GM12864 (cell line): ENCODE measurements at regions not wholly inside any gene's neighbourhood (a gene's known extent, or its start where the extent isn't known, plus 50 kb on each side); places are given as distances from the start of the nearest gene placed in this dataset.

Experiments
- DNase-seq: peaks from one replicate; pipeline ENCODE4 v3.0.0-alpha.2; 2011; ENCODE audit warnings: low read depth
- H3K4me3 ChIP-seq: 2 replicates; pipeline ENCODE4 v1.5.1; 2011; ENCODE audit warnings: mild to moderate bottlenecking, low read depth, low read length, control low read depth
- CTCF ChIP-seq: IDR thresholded peaks from 2 replicates; pipeline ENCODE4 v1.5.1; 2011; ENCODE audit warnings: low read depth, mild to moderate bottlenecking, moderate library complexity, low read length, control low read depth, inconsistent platforms; ENCODE audit errors: missing control alignments

- DNase-seq: no peak
- TF ChIP-seq CTCF: no peak
- H3K4me3 ChIP-seq: no peak overlapping the region
Observed at GRCh38 chr18:37997695-37998094, 432.1 kb upstream of the CELF4 start.

DNA sequence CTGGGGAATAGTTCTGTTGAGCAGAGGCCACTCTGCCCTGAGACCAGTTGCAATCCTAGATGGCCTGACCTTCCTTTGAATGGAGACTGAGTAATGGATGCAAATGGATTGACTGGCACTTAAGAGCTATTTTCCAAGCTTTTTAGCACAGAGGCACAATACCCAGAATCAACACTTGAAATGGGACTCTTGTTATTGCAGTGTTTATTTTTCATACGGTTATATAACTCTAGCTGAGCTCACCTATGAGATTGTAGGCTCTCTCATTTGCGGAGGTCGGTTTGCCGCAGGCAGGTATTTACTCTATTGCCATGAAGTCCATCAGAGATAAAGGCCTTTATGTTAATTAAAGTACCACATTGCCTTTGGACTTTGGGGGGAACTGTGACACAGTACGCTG lies 422.3 kb upstream of the CELF4 start:
- DNase-seq: no peak
- no peak for TF ChIP-seq CTCF
- H3K4me3 ChIP-seq: no peak overlapping the region

GRCh38 chr18:37986665-37987064 lies 421.1 kb upstream of the CELF4 start:
- TF ChIP-seq CTCF: no peak
- DNase-seq: no peak
- no peak overlapping the region for H3K4me3 ChIP-seq

GRCh38 chr18:37985126-37985525 lies 419.5 kb upstream of the CELF4 start:
- no peak for DNase-seq

GRCh38 chr18:37980556-37980955 lies 415.0 kb upstream of the CELF4 start:
- no peak for DNase-seq
- no peak for TF ChIP-seq CTCF
- H3K4me3 ChIP-seq: no peak overlapping the region

More at GRCh38 chr18:37985126-37985525, 419.5 kb upstream of the CELF4 start:
- TF ChIP-seq CTCF: no peak
- no peak overlapping the region for H3K4me3 ChIP-seq

DNA sequence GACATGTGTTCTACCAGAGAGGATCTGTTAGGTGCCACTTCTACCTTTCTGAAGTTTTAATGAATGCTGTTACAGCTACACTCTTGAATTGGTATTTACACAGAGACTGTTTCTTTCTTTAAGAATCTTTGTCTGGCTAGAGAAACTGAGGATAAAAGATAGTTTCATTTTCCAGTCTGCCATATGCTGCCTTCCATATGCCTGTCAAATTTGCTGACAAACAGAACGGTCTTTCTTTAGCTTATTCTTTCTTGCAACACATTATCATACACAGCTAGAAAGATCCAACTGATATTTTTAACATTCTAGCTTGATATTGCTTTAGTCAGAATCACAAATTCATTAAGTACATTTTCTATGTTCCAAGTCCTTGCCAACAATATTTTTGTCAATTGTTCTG lies 409.8 kb upstream of the CELF4 start:
- no peak overlapping the region for H3K4me3 ChIP-seq
- TF ChIP-seq CTCF: no peak
- no peak for DNase-seq

GRCh38 chr18:37967261-37967660 lies 401.7 kb upstream of the CELF4 start:
- no peak overlapping the region for H3K4me3 ChIP-seq
- TF ChIP-seq CTCF: no peak
- no peak for DNase-seq
